ENCODE measurements at regions not wholly inside any gene's neighbourhood (a gene's known extent, or its start where the extent isn't known, plus 50 kb on each side); places are given as distances from the start of the nearest gene placed in this dataset.

- Histone ChIP-seq H3K9me3 (ENCODE audit: control insufficient read depth, insufficient read depth, low read depth, low read length) (no peaks in the 10 kb centered on the region), H3K36me3 (ENCODE audit: control insufficient read depth, insufficient read depth, low read length) (no peaks in the 10 kb centered on the region), H3K4me1 (ENCODE audit: control insufficient read depth, insufficient read depth, low read length) (no peaks in the 10 kb centered on the region), H3K27me3 (ENCODE audit: control insufficient read depth, insufficient read depth, low read length) (no peaks in the 10 kb centered on the region), H3K27ac (ENCODE audit: low read length) (no peak overlapping the region), H3K4me3 (ENCODE audit: low read depth in 2 of 2, low read length in 2 of 2) (no peak overlapping the region)
- no peak for DNase-seq (ENCODE audit: low read depth, low spot score)
- in situ Hi-C loops (cut with HindIII; ENCODE audit: low pct_unique_long_range_greater_than_20kb, low sequenced_read_pairs) (no loop called here), intact Hi-C loops (cut with micrococcal nuclease; ENCODE audit: unreplicated experiment) (no loop called here)
- CTCF ChIA-PET = no interaction called here
- TF ChIP-seq POLR2AphosphoS5 (IDR thresholded peaks at IDR 0.05; ENCODE audit: low read depth, low read length) (no peak), SIN3A (IDR thresholded peaks at IDR 0.05; ENCODE audit: borderline replicate concordance, insufficient read depth, low read depth, low read length) (no peak), CTCF (IDR thresholded peaks at IDR 0.05) (no peak), TCF7L2 (IDR thresholded peaks at IDR 0.05; ENCODE audit: low read depth, low read length) (no peak), REST (IDR thresholded peaks at IDR 0.05; ENCODE audit: insufficient read depth in 1 of 2, low read depth in 2 of 2, low read length in 1 of 2) (no peak)
- no peak for ATAC-seq
- no TSS peak for BruUV-seq (replicated peaks)
- POLR2A ChIA-PET = no interaction called here
Measured at GRCh38 chr5:116387738-116388137, 186.9 kb downstream of the SEMA6A start.

- no peak for TF ChIP-seq POLR2AphosphoS5 (IDR thresholded peaks at IDR 0.05; ENCODE audit: low read depth, low read length)
- no peak for TF ChIP-seq TCF7L2 (IDR thresholded peaks at IDR 0.05; ENCODE audit: low read depth, low read length)
- no peak for TF ChIP-seq REST (IDR thresholded peaks at IDR 0.05; ENCODE audit: insufficient read depth in 1 of 2, low read depth in 2 of 2, low read length in 1 of 2)
Measured at GRCh38 chr5:116386633-116387032, 188.0 kb downstream of the SEMA6A start.

More at GRCh38 chr5:116386633-116387032, 188.0 kb downstream of the SEMA6A start:
- Histone ChIP-seq H3K36me3 (ENCODE audit: control insufficient read depth, insufficient read depth, low read length) (no peaks in the 10 kb centered on the region), H3K27me3 (ENCODE audit: control insufficient read depth, insufficient read depth, low read length) (no peaks in the 10 kb centered on the region), H3K9me3 (ENCODE audit: control insufficient read depth, insufficient read depth, low read depth, low read length) (no peaks in the 10 kb centered on the region), H3K4me1 (ENCODE audit: control insufficient read depth, insufficient read depth, low read length) (no peaks in the 10 kb centered on the region), H3K27ac (ENCODE audit: low read length) (no peak overlapping the region), H3K4me3 (ENCODE audit: low read depth in 2 of 2, low read length in 2 of 2) (no peak overlapping the region)
- DNase-seq (ENCODE audit: low read depth, low spot score) = no peak
- no TSS peak for BruUV-seq (replicated peaks)
- POLR2A ChIA-PET = no interaction called here
- intact Hi-C loops (cut with micrococcal nuclease; ENCODE audit: unreplicated experiment) = no loop called here
- in situ Hi-C loops (cut with HindIII; ENCODE audit: low pct_unique_long_range_greater_than_20kb, low sequenced_read_pairs) = no loop called here
- ATAC-seq = no peak
- CTCF ChIA-PET = no interaction called here

Measured in Panc1 (cell line).